Ishikawa (cell line): ENCODE measurements at regions not wholly inside any gene's neighbourhood (a gene's known extent, or its start where the extent isn't known, plus 50 kb on each side); places are given as distances from the start of the nearest gene placed in this dataset.

Experiments used
- CREB1 ChIP-seq: IDR thresholded peaks from 2 replicates; pipeline ENCODE4 v1.6.1; 2012; ENCODE audit warnings: low read depth
- FOXM1 ChIP-seq: IDR thresholded peaks from 2 replicates; pipeline ENCODE4 v1.6.1; 2012; ENCODE audit warnings: low read depth, borderline replicate concordance
- RAD21 ChIP-seq: IDR thresholded peaks from 2 replicates; pipeline ENCODE4 v1.6.1; 2012; ENCODE audit warnings: low read depth
- YY1 ChIP-seq: IDR thresholded peaks from 2 replicates; pipeline ENCODE4 v1.6.1; 2012; ENCODE audit warnings: low read depth
- TF ChIP-seq, protein P1 (sequence below): IDR thresholded peaks from 2 replicates; pipeline ENCODE4 v1.6.1; 2012
- TF ChIP-seq, protein P2 (sequence below): IDR thresholded peaks from 2 replicates; pipeline ENCODE4 v1.6.1; 2012
- TF ChIP-seq, protein P3 (sequence below): IDR thresholded peaks from 2 replicates; pipeline ENCODE4 v1.6.1; 2012; ENCODE audit warnings: low read depth, mild to moderate bottlenecking

DNA sequence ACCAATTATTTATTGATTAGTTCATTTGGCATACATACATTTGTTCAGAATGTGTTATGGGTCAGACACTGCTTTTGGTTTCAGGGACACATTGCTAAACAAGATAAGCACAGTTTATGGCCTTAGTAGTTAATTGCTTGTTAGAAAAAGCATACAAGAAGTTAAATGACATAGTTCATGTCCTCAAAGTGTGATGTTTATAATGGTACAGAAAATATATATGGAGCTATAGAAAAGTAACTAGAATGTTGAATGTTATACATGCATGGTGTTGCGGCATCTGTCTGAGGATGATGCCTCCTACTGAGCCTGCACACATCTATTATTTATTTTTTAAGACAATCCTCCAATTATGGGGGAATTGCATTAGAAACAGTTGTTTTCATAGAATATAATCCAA lies 1476.3 kb upstream of the PCDH7 start:
- no peak for TF ChIP-seq YY1
- TF ChIP-seq RAD21 = no peak
- TF ChIP-seq, protein P1, sequence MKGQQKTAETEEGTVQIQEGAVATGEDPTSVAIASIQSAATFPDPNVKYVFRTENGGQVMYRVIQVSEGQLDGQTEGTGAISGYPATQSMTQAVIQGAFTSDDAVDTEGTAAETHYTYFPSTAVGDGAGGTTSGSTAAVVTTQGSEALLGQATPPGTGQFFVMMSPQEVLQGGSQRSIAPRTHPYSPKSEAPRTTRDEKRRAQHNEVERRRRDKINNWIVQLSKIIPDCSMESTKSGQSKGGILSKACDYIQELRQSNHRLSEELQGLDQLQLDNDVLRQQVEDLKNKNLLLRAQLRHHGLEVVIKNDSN = no peak
- TF ChIP-seq, protein P2, sequence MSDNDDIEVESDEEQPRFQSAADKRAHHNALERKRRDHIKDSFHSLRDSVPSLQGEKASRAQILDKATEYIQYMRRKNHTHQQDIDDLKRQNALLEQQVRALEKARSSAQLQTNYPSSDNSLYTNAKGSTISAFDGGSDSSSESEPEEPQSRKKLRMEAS = no peak
- TF ChIP-seq, protein P3, sequence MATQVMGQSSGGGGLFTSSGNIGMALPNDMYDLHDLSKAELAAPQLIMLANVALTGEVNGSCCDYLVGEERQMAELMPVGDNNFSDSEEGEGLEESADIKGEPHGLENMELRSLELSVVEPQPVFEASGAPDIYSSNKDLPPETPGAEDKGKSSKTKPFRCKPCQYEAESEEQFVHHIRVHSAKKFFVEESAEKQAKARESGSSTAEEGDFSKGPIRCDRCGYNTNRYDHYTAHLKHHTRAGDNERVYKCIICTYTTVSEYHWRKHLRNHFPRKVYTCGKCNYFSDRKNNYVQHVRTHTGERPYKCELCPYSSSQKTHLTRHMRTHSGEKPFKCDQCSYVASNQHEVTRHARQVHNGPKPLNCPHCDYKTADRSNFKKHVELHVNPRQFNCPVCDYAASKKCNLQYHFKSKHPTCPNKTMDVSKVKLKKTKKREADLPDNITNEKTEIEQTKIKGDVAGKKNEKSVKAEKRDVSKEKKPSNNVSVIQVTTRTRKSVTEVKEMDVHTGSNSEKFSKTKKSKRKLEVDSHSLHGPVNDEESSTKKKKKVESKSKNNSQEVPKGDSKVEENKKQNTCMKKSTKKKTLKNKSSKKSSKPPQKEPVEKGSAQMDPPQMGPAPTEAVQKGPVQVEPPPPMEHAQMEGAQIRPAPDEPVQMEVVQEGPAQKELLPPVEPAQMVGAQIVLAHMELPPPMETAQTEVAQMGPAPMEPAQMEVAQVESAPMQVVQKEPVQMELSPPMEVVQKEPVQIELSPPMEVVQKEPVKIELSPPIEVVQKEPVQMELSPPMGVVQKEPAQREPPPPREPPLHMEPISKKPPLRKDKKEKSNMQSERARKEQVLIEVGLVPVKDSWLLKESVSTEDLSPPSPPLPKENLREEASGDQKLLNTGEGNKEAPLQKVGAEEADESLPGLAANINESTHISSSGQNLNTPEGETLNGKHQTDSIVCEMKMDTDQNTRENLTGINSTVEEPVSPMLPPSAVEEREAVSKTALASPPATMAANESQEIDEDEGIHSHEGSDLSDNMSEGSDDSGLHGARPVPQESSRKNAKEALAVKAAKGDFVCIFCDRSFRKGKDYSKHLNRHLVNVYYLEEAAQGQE = no peak
- TF ChIP-seq CREB1 = no peak
- no peak for TF ChIP-seq FOXM1
